ENCODE measurements at regions not wholly inside any gene's neighbourhood (a gene's known extent, or its start where the extent isn't known, plus 50 kb on each side); places are given as distances from the start of the nearest gene placed in this dataset.

DNA sequence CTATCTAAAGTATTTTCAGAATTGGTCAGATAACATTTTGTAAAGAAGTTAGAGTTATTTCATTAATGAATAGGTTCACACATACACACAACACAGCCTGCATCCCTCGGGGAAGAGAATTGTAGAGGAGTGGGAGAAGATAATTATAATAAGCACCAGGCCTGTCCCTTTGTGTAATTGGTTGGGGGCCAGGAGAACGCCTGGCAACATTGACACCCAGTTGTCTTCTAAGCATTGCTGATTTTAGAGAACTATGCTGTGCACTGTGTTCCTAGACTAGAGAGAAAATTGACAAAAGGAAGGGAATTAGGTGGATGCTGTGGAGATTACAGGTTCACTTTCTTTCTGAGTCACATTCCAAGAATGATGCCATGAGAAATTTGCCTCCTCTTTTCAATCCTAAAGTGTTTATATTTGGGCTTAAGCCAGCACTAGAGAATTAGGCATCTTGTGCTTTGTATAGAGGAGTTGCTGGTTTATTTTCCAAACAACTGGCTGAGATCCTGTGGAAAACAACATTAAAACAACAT is 247.6 kb downstream of the COX7C start:
- Histone ChIP-seq H3K36me3 (ENCODE audit: control insufficient read depth, insufficient read depth, low read length) (no peaks in the 10 kb centered on the region), H3K4me1 (ENCODE audit: control insufficient read depth, insufficient read depth, low read length) (peaks cover 19% of the 10 kb centered on the region), H3K9me3 (ENCODE audit: control insufficient read depth, low read length) (no peaks in the 10 kb centered on the region), H3K27me3 (ENCODE audit: control insufficient read depth, insufficient read depth, low read length, poor library complexity, severe bottlenecking) (no peaks in the 10 kb centered on the region), H3K4me3 (ENCODE audit: insufficient read depth, low read depth, low read length) (no peak overlapping the region), H3K27ac (ENCODE audit: insufficient read depth, low read depth, low read length, poor library complexity, severe bottlenecking) (no peak overlapping the region)
- WGBS, 2 experiments = 54 to 93% methylated on average over 2 of the region's 2 CpGs

DNA sequence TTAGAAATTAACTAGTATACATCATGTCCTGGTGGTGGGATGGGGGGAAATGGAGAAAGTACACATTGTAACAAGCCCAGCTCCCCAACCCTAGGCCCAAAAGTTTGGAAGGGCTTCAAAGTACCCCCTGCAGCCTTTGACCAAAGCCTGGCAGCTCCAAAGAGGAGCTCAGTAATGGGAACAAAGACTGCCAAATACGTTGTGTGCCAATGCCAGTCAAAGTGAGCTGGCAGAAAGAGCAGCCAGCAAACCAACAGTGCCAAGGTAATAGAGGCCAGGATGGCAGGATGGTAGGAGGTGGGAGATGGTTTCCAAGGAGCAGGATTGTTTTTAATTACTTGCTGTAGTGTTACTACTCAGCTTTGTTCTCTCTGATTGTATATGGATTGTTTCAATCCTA is 248.3 kb downstream of the COX7C start:
- H3K27ac ChIP-seq (ENCODE audit: insufficient read depth, low read depth, low read length, poor library complexity, severe bottlenecking) = no peak overlapping the region
- WGBS, 2 experiments = 75 to 79% methylated on average over 1 of the region's 1 CpG
- H3K36me3 ChIP-seq (ENCODE audit: control insufficient read depth, insufficient read depth, low read length) = no peaks in the 10 kb centered on the region
- peaks cover 23% of the 10 kb centered on the region for H3K4me1 ChIP-seq (ENCODE audit: control insufficient read depth, insufficient read depth, low read length)
- no peaks in the 10 kb centered on the region for H3K9me3 ChIP-seq (ENCODE audit: control insufficient read depth, low read length)
- H3K27me3 ChIP-seq (ENCODE audit: control insufficient read depth, insufficient read depth, low read length, poor library complexity, severe bottlenecking) = no peaks in the 10 kb centered on the region
- H3K4me3 ChIP-seq (ENCODE audit: insufficient read depth, low read depth, low read length) = no peak overlapping the region

DNA sequence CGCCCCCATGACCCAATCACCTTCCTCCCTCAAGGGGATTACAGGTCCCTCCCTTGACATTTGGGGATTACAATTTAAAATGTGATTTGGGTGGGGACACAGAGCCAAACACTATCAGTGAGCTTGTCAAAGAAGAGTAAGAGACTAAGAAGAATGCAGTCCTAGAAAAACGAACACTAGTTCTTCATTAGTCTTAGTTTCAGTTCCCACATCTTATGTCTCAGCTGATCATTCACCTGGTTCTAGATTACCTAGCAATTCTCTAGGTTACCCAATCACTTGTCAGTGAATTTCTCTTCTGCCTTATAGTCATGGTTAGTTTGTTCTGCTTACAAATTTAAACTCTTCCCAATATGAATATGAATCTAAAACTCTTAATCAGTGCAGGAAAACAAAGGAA is 251.5 kb downstream of the COX7C start:
- H3K36me3 ChIP-seq (ENCODE audit: control insufficient read depth, insufficient read depth, low read length) = no peaks in the 10 kb centered on the region
- peaks cover 23% of the 10 kb centered on the region for H3K4me1 ChIP-seq (ENCODE audit: control insufficient read depth, insufficient read depth, low read length)
- no peak overlapping the region for H3K4me3 ChIP-seq (ENCODE audit: insufficient read depth, low read depth, low read length)
- no peak overlapping the region for H3K27ac ChIP-seq (ENCODE audit: insufficient read depth, low read depth, low read length, poor library complexity, severe bottlenecking)
- WGBS, 2 experiments = 90 to 91% methylated on average over 1 to 2 of the region's 2 CpGs
- H3K27me3 ChIP-seq (ENCODE audit: control insufficient read depth, insufficient read depth, low read length, poor library complexity, severe bottlenecking) = no peaks in the 10 kb centered on the region
- H3K9me3 ChIP-seq (ENCODE audit: control insufficient read depth, low read length) = no peaks in the 10 kb centered on the region

DNA sequence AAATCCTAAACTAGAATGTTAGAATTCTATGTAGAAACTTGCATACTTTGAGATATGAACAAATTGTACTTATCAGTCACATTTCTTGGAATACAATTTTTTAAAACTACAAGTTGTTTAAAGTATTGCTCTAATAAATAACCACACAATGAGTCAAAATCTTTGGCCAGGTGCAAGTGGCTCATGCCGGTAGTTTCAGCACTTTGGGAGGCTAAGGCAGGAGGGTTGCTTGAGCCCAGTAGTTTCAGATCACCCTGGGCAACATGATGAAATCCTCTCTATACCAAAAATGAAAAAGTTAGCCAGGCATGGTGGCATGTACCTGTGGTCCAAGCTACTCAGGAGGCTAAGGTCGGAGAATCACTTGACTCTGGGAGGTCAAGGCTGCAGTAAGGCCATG is 257.8 kb downstream of the COX7C start:
- Histone ChIP-seq H3K27me3 (ENCODE audit: control insufficient read depth, insufficient read depth, low read length, poor library complexity, severe bottlenecking) (no peaks in the 10 kb centered on the region), H3K9me3 (ENCODE audit: control insufficient read depth, low read length) (no peaks in the 10 kb centered on the region), H3K4me3 (ENCODE audit: insufficient read depth, low read depth, low read length) (no peak overlapping the region), H3K4me1 (ENCODE audit: control insufficient read depth, insufficient read depth, low read length) (peaks cover 6% of the 10 kb centered on the region), H3K36me3 (ENCODE audit: control insufficient read depth, insufficient read depth, low read length) (no peaks in the 10 kb centered on the region), H3K27ac (ENCODE audit: insufficient read depth, low read depth, low read length, poor library complexity, severe bottlenecking) (no peak overlapping the region)
- 92 to 93% methylated on average over 2 of the region's 2 CpGs for WGBS, 2 experiments

DNA sequence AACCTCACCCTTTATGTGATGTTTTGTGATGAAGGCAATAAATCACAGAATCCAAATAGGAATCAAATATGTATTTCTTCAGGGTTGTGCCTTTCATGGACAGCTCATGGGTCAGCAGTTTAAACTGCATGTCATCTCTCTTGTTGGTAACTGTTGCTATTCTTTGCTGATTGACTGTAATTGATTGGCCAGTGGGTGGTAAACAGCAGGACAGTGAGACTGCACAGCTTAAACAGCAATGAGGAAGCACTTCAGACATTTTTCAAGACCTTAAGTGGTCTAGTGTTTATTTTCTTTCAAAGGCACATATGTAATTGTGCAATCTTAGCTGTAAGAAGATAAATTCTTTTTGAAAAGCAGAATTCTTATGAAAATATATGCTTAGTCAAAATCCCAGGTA is 260.5 kb downstream of the COX7C start:
- Histone ChIP-seq H3K27ac (ENCODE audit: insufficient read depth, low read depth, low read length, poor library complexity, severe bottlenecking) (no peak overlapping the region), H3K4me3 (ENCODE audit: insufficient read depth, low read depth, low read length) (no peak overlapping the region), H3K9me3 (ENCODE audit: control insufficient read depth, low read length) (no peaks in the 10 kb centered on the region), H3K4me1 (ENCODE audit: control insufficient read depth, insufficient read depth, low read length) (peaks cover 8% of the 10 kb centered on the region), H3K27me3 (ENCODE audit: control insufficient read depth, insufficient read depth, low read length, poor library complexity, severe bottlenecking) (no peaks in the 10 kb centered on the region), H3K36me3 (ENCODE audit: control insufficient read depth, insufficient read depth, low read length) (no peaks in the 10 kb centered on the region)

DNA sequence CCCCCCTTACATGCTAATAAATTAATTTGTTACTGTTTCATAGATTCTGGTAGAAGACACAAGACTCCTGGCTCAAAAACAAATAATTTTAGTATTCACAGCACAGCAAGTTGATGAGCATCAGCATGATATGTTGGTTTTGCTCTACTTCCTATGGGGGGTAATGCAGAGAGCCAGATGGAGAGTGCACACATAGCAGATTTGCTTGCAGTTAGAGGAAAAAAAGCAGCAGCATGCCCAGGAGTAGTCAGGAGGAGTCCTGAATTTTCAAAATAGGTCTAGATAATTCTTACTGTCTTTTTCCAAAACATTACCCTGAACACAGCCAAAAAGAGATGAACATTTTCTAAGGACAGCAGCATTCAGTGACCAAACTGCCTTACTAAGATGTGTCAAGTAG is 261.3 kb downstream of the COX7C start:
- no peaks in the 10 kb centered on the region for H3K27me3 ChIP-seq (ENCODE audit: control insufficient read depth, insufficient read depth, low read length, poor library complexity, severe bottlenecking)
- H3K27ac ChIP-seq (ENCODE audit: insufficient read depth, low read depth, low read length, poor library complexity, severe bottlenecking) = no peak overlapping the region
- H3K36me3 ChIP-seq (ENCODE audit: control insufficient read depth, insufficient read depth, low read length) = no peaks in the 10 kb centered on the region
- peaks cover 8% of the 10 kb centered on the region for H3K4me1 ChIP-seq (ENCODE audit: control insufficient read depth, insufficient read depth, low read length)
- H3K4me3 ChIP-seq (ENCODE audit: insufficient read depth, low read depth, low read length) = no peak overlapping the region
- H3K9me3 ChIP-seq (ENCODE audit: control insufficient read depth, low read length) = no peaks in the 10 kb centered on the region

DNA sequence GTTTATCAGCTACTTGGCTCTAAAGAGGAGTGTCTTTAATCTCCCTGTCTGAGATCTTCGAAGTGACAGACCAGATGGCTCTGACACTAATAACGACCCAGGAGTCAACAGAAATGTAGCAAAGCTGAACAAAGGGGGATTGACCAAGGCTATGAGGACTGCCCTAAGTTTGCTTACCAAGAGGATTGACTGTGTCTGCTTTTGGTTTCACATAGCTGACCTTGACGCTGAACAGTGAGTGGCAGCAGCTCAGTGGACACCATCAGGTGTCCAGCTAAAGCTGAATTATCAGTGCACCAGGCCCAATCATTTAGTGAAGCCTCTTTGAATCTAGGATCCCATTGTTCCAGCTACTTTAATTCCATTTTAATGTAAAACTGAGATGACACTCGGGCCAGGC is 262.6 kb downstream of the COX7C start:
- Histone ChIP-seq H3K4me1 (ENCODE audit: control insufficient read depth, insufficient read depth, low read length) (peaks cover 8% of the 10 kb centered on the region), H3K4me3 (ENCODE audit: insufficient read depth, low read depth, low read length) (no peak overlapping the region), H3K27me3 (ENCODE audit: control insufficient read depth, insufficient read depth, low read length, poor library complexity, severe bottlenecking) (no peaks in the 10 kb centered on the region), H3K27ac (ENCODE audit: insufficient read depth, low read depth, low read length, poor library complexity, severe bottlenecking) (no peak overlapping the region), H3K9me3 (ENCODE audit: control insufficient read depth, low read length) (no peaks in the 10 kb centered on the region), H3K36me3 (ENCODE audit: control insufficient read depth, insufficient read depth, low read length) (no peaks in the 10 kb centered on the region)
- 74 to 77% methylated on average over 4 of the region's 4 CpGs for WGBS, 2 experiments

DNA sequence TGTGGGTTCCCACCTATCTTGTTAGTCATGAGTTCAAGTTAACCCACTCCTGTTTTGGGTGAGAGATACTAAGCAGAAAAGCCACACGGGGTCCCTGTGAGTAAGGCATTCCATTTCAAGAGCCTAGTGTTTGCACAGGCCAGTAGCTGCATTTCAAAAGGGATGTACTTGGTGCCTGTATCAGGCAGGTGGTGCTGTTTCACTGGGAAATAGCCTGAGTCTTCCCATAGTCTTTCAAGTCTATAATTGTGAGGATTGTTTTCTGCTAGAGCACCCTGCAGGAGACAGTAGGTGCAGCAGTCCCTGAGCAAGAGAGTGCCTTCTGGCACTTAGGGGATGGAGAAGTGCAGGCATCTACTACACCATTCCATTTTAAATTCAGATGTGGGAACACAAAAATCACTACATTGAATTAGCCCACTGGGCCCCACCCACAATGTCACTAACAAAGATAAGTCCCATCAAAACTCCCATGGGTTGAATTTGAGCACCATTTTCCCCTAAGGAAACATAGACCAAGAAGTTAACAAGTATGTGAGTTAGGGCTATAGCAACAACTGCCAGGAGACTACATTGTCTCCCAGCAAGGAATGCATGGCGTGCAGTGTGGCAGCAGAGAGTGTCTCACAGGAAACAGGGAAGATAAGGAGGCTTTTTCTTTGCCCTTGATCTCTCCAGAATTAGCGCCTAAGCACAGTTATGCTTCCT is 263.2 kb downstream of the COX7C start:
- Histone ChIP-seq H3K4me3 (ENCODE audit: insufficient read depth, low read depth, low read length) (no peak overlapping the region), H3K27me3 (ENCODE audit: control insufficient read depth, insufficient read depth, low read length, poor library complexity, severe bottlenecking) (no peaks in the 10 kb centered on the region), H3K9me3 (ENCODE audit: control insufficient read depth, low read length) (no peaks in the 10 kb centered on the region), H3K27ac (ENCODE audit: insufficient read depth, low read depth, low read length, poor library complexity, severe bottlenecking) (no peak overlapping the region), H3K36me3 (ENCODE audit: control insufficient read depth, insufficient read depth, low read length) (no peaks in the 10 kb centered on the region), H3K4me1 (ENCODE audit: control insufficient read depth, insufficient read depth, low read length) (peaks cover 8% of the 10 kb centered on the region)
- WGBS, 2 experiments = 56 to 62% methylated on average over 3 of the region's 3 CpGs

DNA sequence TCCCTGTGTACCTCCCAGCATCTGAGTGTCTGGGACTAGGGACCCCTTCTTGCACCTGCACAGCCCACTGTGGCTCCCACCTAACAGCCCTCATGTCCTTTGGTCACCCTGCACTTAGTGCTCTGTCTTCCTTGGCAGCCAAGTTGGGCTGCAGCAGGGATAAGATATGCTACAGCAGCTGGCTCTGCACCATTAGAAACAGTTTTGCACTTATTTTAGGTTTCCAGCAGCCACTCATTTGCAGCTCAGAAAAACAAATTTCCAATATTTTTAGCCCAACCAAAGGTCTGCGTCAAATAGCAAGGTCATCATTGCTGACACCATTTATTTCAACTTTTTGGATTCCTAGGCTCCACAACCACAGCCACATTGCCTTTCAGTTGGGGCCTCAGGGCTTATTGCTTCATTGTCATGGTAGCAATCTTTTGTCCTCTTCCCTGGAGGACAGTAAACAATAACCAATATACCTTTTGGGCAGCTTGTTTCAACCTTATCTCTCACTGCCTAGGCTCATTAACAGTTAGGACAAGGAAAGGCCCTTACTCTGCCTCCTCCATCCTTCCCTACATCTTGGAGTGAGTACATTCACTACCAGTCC is 263.9 kb downstream of the COX7C start:
- Histone ChIP-seq H3K27ac (ENCODE audit: insufficient read depth, low read depth, low read length, poor library complexity, severe bottlenecking) (no peak overlapping the region), H3K4me1 (ENCODE audit: control insufficient read depth, insufficient read depth, low read length) (peaks cover 8% of the 10 kb centered on the region), H3K4me3 (ENCODE audit: insufficient read depth, low read depth, low read length) (no peak overlapping the region), H3K36me3 (ENCODE audit: control insufficient read depth, insufficient read depth, low read length) (no peaks in the 10 kb centered on the region), H3K9me3 (ENCODE audit: control insufficient read depth, low read length) (no peaks in the 10 kb centered on the region), H3K27me3 (ENCODE audit: control insufficient read depth, insufficient read depth, low read length, poor library complexity, severe bottlenecking) (no peaks in the 10 kb centered on the region)
- WGBS, 2 experiments = 91 to 97% methylated on average over 1 of the region's 1 CpG

DNA sequence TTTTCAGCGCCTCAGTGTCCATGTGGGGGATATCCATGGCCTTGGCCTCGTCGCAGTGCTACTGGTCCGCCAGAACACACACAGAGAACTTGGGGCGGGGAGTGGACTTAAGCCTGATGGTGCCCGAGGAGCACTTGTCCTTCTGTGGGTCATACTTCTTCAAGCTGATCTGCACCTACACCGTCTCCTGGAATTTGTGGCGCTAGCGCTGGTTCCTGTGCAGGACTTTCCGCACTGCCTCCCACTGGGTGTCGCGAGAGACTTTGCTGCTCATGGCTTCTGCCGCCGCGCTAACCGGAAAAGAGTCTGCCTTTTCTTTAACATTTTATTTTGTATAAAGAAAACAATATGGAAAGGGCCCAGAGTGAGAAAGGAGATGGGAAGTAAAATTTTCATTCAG is 266.9 kb downstream of the COX7C start:
- H3K9me3 ChIP-seq (ENCODE audit: control insufficient read depth, low read length) = no peaks in the 10 kb centered on the region
- H3K36me3 ChIP-seq (ENCODE audit: control insufficient read depth, insufficient read depth, low read length) = no peaks in the 10 kb centered on the region
- no peaks in the 10 kb centered on the region for H3K27me3 ChIP-seq (ENCODE audit: control insufficient read depth, insufficient read depth, low read length, poor library complexity, severe bottlenecking)
- no peak overlapping the region for H3K27ac ChIP-seq (ENCODE audit: insufficient read depth, low read depth, low read length, poor library complexity, severe bottlenecking)
- 95 to 97% methylated on average over 12 to 16 of the region's 16 CpGs for WGBS, 2 experiments
- no peak overlapping the region for H3K4me3 ChIP-seq (ENCODE audit: insufficient read depth, low read depth, low read length)
- H3K4me1 ChIP-seq (ENCODE audit: control insufficient read depth, insufficient read depth, low read length) = peaks cover 8% of the 10 kb centered on the region

Data from ectodermal cell (in vitro differentiated cells).